Stimulated activated CD4-positive, alpha-beta T cell treated with anti-CD3 and anti-CD28 coated beads, Interleukin-1b, Interleukin-23, amount 100 ng/mL, for 4 hours (primary cell): ENCODE measurements at regions not wholly inside any gene's neighbourhood (a gene's known extent, or its start where the extent isn't known, plus 50 kb on each side); places are given as distances from the start of the nearest gene placed in this dataset.
"Not testable (repeated sequence)": the region's sequence is repeated elsewhere in the genome, so short reads cannot be mapped to it uniquely, and the experiment has no call there.

Source experiments
- DNase-seq, 2 donors: peaks; one replicate each; pipeline ENCODE4 v3.0.0-alpha.2; 2020; ENCODE audit warnings: low read depth in 2 of 2

- no peak for DNase-seq
Measured at GRCh38 chr1:65062339-65062738, 85.7 kb upstream of the AK4 start.

GRCh38 chr1:65063025-65063424 is 85.0 kb upstream of the AK4 start:
- no peak for DNase-seq

GRCh38 chr1:65064981-65065380 is 83.0 kb upstream of the AK4 start:
- DNase-seq = no peak

GRCh38 chr1:65065524-65066418 is 82.2 kb upstream of the AK4 start:
- DNase-seq = no peak

- no peak for DNase-seq
Measured at GRCh38 chr1:65066419-65066765, 81.6 kb upstream of the AK4 start.

- DNase-seq = peak; percentile 58 to 67
Measured at GRCh38 chr1:65066766-65067490, 81.1 kb upstream of the AK4 start.

- DNase-seq = peak; percentile 36 to 39
Measured at GRCh38 chr1:65067491-65068201, 80.4 kb upstream of the AK4 start.

- no peak for DNase-seq
Measured at GRCh38 chr1:65068202-65069010, 79.6 kb upstream of the AK4 start.

- DNase-seq = peak; percentile 23 to 41
Measured at GRCh38 chr1:65069011-65069565, 78.9 kb upstream of the AK4 start.

GRCh38 chr1:65072845-65073244 is 75.2 kb upstream of the AK4 start:
- DNase-seq = no peak

- peak; percentile 20 to 62 for DNase-seq
Measured at GRCh38 chr1:65075123-65075976, 72.7 kb upstream of the AK4 start.

- DNase-seq = no peak
Measured at GRCh38 chr1:65077369-65077768, 70.6 kb upstream of the AK4 start.

GRCh38 chr1:65079941-65080340 is 68.1 kb upstream of the AK4 start:
- no peak for DNase-seq

GRCh38 chr1:65082346-65083040 is 65.5 kb upstream of the AK4 start:
- DNase-seq = no peak

GRCh38 chr1:65083263-65083896 is 64.6 kb upstream of the AK4 start:
- DNase-seq = no peak

GRCh38 chr1:65084066-65084465 is 63.9 kb upstream of the AK4 start:
- no peak for DNase-seq

GRCh38 chr1:65087519-65087918 is 60.5 kb upstream of the AK4 start:
- not testable (repeated sequence) for DNase-seq

- no peak for DNase-seq
Measured at GRCh38 chr1:65090406-65090805, 57.6 kb upstream of the AK4 start.

GRCh38 chr1:65092691-65093090 is 55.3 kb upstream of the AK4 start:
- no peak for DNase-seq
